Neural progenitor cell (in vitro differentiated cells): ENCODE measurements at regions not wholly inside any gene's neighbourhood (a gene's known extent, or its start where the extent isn't known, plus 50 kb on each side); places are given as distances from the start of the nearest gene placed in this dataset.

Experiments used
- DNase-seq: peaks from one replicate; pipeline ENCODE4 v3.0.0-alpha.2; 2016; ENCODE audit warnings: low spot score
- H2AFZ ChIP-seq: fragments of 200-600 bp; sonication (generic); replicated peaks from 2 replicates; pipeline ENCODE4 v1.6.1; 2016; ENCODE audit warnings: antibody characterized with exemption
- H3F3A ChIP-seq: fragments of 200-600 bp; sonication (generic); 2 replicates; pipeline ENCODE4 v1.6.1; 2016; ENCODE audit warnings: antibody characterized with exemption, low read depth
- H3K27ac ChIP-seq: fragments of 200-600 bp; sonication (generic); 2 replicates; pipeline ENCODE4 v1.5.1; 2016; ENCODE audit warnings: mild to moderate bottlenecking
- H3K27me3 ChIP-seq: fragments of 200-600 bp; sonication (generic); 2 replicates; pipeline ENCODE4 v1.6.1; 2016; ENCODE audit warnings: mild to moderate bottlenecking, moderate library complexity
- H3K36me3 ChIP-seq: fragments of 200-600 bp; sonication (generic); 2 replicates; pipeline ENCODE4 v1.5.1; 2016
- H3K4me1 ChIP-seq: fragments of 200-600 bp; sonication (generic); 2 replicates; pipeline ENCODE4 v1.6.1; 2016; ENCODE audit warnings: mixed run types
- H3K4me2 ChIP-seq: fragments of 200-600 bp; sonication (generic); 2 replicates; pipeline ENCODE4 v1.6.1; 2016
- H3K4me3 ChIP-seq: fragments of 200-600 bp; sonication (generic); 2 replicates; pipeline ENCODE4 v1.5.1; 2016
- H3K79me2 ChIP-seq: fragments of 200-600 bp; sonication (generic); 2 replicates; pipeline ENCODE4 v1.6.1; 2016; ENCODE audit warnings: low read depth
- H3K9ac ChIP-seq: fragments of 200-600 bp; sonication (generic); 2 replicates; pipeline ENCODE4 v1.6.1; 2016
- H3K9me3 ChIP-seq: fragments of 200-600 bp; sonication (generic); 2 replicates; pipeline ENCODE4 v1.5.1; 2016; ENCODE audit warnings: low read depth
- H4K20me1 ChIP-seq: fragments of 200-600 bp; sonication (generic); 2 replicates; pipeline ENCODE4 v1.6.1; 2016; ENCODE audit warnings: low read depth
- H3K27ac Mint-ChIP-seq: 3 replicates; pipeline ENCODE4 v1.8.0; 2021; ENCODE audit warnings: mixed read lengths
- H3K27me3 Mint-ChIP-seq: 2 replicates; pipeline ENCODE4 v1.8.0; 2022; ENCODE audit warnings: low read depth, mild to moderate bottlenecking, inconsistent platforms, moderate library complexity, mixed read lengths; ENCODE audit not compliant: insufficient read depth
- H3K36me3 Mint-ChIP-seq: 3 replicates; pipeline ENCODE4 v1.8.0; 2021; ENCODE audit warnings: mixed read lengths
- H3K4me1 Mint-ChIP-seq: 3 replicates; pipeline ENCODE4 v1.8.0; 2021; ENCODE audit warnings: mixed read lengths
- H3K4me3 Mint-ChIP-seq: 3 replicates; pipeline ENCODE4 v1.8.0; 2021; ENCODE audit warnings: mild to moderate bottlenecking, moderate library complexity, mixed read lengths
- H3K9me3 Mint-ChIP-seq: 3 replicates; pipeline ENCODE4 v1.8.0; 2020; ENCODE audit warnings: mixed read lengths
- EZH2 ChIP-seq: fragments of 200-600 bp; sonication (generic); IDR thresholded peaks from 2 replicates; pipeline ENCODE4 v1.6.1; 2017; ENCODE audit warnings: antibody characterized with exemption, mild to moderate bottlenecking, moderate library complexity
- EZH2phosphoT487 ChIP-seq: fragments of 200-600 bp; sonication (generic); IDR thresholded peaks from 2 replicates; pipeline ENCODE4 v1.6.1; 2017; ENCODE audit warnings: antibody characterized with exemption
- TF ChIP-seq, protein P1 (sequence below): fragments of 200-600 bp; sonication (generic); IDR thresholded peaks from 2 replicates; pipeline ENCODE4 v1.5.1; 2017; ENCODE audit warnings: antibody characterized with exemption, mild to moderate bottlenecking

DNA sequence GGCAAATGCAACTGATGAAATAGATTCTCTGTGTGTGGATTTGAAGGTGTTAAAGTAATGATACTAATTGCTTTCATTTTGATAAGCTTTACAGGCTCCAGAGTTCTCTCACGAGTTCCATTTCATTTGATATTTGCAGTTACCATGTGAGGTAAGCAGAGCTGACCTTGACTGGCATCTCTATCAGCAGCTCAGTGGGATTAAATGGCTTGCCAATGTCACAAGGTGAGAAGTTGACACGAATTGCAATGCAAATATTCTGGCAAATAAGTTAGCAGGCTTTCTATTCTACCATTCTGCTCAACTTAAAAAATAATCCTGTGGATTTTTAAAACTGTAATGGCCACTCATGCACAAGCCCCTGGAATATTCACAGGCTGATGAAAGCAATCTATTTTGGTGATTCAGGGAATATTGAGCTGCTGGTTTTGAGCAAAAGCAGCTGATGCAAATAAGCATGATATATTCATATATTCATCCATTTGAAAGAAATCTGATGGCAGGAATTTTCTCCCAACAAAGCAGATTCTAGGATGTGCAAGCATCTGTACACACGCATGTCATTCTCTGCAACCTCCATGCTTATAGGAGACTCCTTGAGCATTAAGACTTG is 64.5 kb upstream of the ANKRD1 start:
- Histone ChIP-seq H3K4me3 (no peak overlapping the region), H3K4me1 (peaks cover 20% of the 10 kb centered on the region), H2AFZ (no peak overlapping the region), H3K36me3 (no peaks in the 10 kb centered on the region), H3F3A (no peaks in the 10 kb centered on the region), H3K4me2 (no peak overlapping the region), H3K9ac (no peak overlapping the region), H3K27ac (no peak overlapping the region), H4K20me1 (no peaks in the 10 kb centered on the region), H3K27me3 (no peaks in the 10 kb centered on the region), H3K9me3 (no peaks in the 10 kb centered on the region), H3K79me2 (no peaks in the 10 kb centered on the region)
- no peak overlapping the region for H3K4me3 Mint-ChIP-seq
- no peak for DNase-seq
- TF ChIP-seq EZH2 (no peak), EZH2phosphoT487 (no peak)
- TF ChIP-seq, protein P1, sequence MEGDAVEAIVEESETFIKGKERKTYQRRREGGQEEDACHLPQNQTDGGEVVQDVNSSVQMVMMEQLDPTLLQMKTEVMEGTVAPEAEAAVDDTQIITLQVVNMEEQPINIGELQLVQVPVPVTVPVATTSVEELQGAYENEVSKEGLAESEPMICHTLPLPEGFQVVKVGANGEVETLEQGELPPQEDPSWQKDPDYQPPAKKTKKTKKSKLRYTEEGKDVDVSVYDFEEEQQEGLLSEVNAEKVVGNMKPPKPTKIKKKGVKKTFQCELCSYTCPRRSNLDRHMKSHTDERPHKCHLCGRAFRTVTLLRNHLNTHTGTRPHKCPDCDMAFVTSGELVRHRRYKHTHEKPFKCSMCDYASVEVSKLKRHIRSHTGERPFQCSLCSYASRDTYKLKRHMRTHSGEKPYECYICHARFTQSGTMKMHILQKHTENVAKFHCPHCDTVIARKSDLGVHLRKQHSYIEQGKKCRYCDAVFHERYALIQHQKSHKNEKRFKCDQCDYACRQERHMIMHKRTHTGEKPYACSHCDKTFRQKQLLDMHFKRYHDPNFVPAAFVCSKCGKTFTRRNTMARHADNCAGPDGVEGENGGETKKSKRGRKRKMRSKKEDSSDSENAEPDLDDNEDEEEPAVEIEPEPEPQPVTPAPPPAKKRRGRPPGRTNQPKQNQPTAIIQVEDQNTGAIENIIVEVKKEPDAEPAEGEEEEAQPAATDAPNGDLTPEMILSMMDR: no peak
- H3K4me1 Mint-ChIP-seq: peaks cover 20% of the 10 kb centered on the region
- H3K9me3 Mint-ChIP-seq: no peaks in the 10 kb centered on the region
- H3K27ac Mint-ChIP-seq: no peak overlapping the region
- H3K27me3 Mint-ChIP-seq: no peaks in the 10 kb centered on the region
- no peaks in the 10 kb centered on the region for H3K36me3 Mint-ChIP-seq

- Mint-ChIP-seq H3K36me3 (no peaks in the 10 kb centered on the region), H3K27me3 (no peaks in the 10 kb centered on the region), H3K4me1 (peaks cover 20% of the 10 kb centered on the region), H3K27ac (no peak overlapping the region), H3K9me3 (no peaks in the 10 kb centered on the region), H3K4me3 (no peak overlapping the region)
- no peaks in the 10 kb centered on the region for H3F3A ChIP-seq
- no peak overlapping the region for H3K9ac ChIP-seq
- no peaks in the 10 kb centered on the region for H3K27me3 ChIP-seq
- no peaks in the 10 kb centered on the region for H4K20me1 ChIP-seq
- H3K4me3 ChIP-seq: no peak overlapping the region
- TF ChIP-seq, protein P1: no peak
- TF ChIP-seq EZH2phosphoT487: no peak
- TF ChIP-seq EZH2: no peak
- H3K36me3 ChIP-seq: no peaks in the 10 kb centered on the region
- no peaks in the 10 kb centered on the region for H3K79me2 ChIP-seq
- DNase-seq: no peak
- H3K4me1 ChIP-seq: peaks cover 20% of the 10 kb centered on the region
- H3K27ac ChIP-seq: no peak overlapping the region
- no peak overlapping the region for H3K4me2 ChIP-seq
- no peaks in the 10 kb centered on the region for H3K9me3 ChIP-seq
- peak overlapping the region; percentile 42 for H2AFZ ChIP-seq
These were observed 65.4 kb upstream of the ANKRD1 start for GRCh38 chr10:90986136-90986760.

DNA sequence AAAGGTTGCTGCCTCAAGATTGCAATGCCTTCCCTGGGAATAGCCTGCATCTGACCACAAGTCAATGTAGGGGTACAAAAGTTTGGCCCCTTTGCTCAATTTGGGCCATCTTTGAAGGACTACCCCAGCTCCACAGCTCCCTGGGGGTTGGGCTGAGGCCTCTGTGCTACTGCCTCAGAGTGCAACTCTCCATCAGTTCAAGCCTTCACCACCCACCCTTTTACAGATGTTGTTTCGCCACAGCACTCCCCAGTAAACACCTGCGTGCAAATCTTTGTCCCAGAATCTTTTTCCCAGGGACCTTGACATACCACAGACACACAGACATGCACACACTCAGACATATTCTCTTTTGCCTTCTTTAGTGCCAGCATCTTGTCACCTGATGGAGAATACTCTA is 66.0 kb upstream of the ANKRD1 start:
- no peak for DNase-seq
- Histone ChIP-seq H3K9me3 (no peaks in the 10 kb centered on the region), H3K4me3 (no peak overlapping the region), H3K27ac (no peak overlapping the region), H3K4me2 (no peak overlapping the region), H3K27me3 (no peaks in the 10 kb centered on the region), H2AFZ (no peak overlapping the region), H3K9ac (no peak overlapping the region), H3K4me1 (peaks cover 20% of the 10 kb centered on the region), H3K79me2 (no peaks in the 10 kb centered on the region), H4K20me1 (no peaks in the 10 kb centered on the region), H3F3A (no peaks in the 10 kb centered on the region), H3K36me3 (no peaks in the 10 kb centered on the region)
- H3K27ac Mint-ChIP-seq: no peak overlapping the region
- no peaks in the 10 kb centered on the region for H3K9me3 Mint-ChIP-seq
- TF ChIP-seq, protein P1: no peak
- TF ChIP-seq EZH2phosphoT487 (no peak), EZH2 (no peak)
- H3K36me3 Mint-ChIP-seq: no peaks in the 10 kb centered on the region
- peaks cover 20% of the 10 kb centered on the region for H3K4me1 Mint-ChIP-seq
- no peak overlapping the region for H3K4me3 Mint-ChIP-seq
- no peaks in the 10 kb centered on the region for H3K27me3 Mint-ChIP-seq
